Hematopoietic multipotent progenitor cell treated with erythropoietin and hydrocortisone succinate and interleukin-3 and kit ligand, for 15 days (in vitro differentiated cells): ENCODE measurements at regions not wholly inside any gene's neighbourhood (a gene's known extent, or its start where the extent isn't known, plus 50 kb on each side); places are given as distances from the start of the nearest gene placed in this dataset.

Source experiments
- DNase-seq: peaks from one replicate; pipeline ENCODE4 v3.0.0-alpha.2; 2015; ENCODE audit warnings: low spot score

- DNase-seq: no peak
These were observed 360.0 kb upstream of the LRATD1 start for GRCh38 chr2:14272396-14273075.

- DNase-seq: no peak
These were observed 358.9 kb upstream of the LRATD1 start for GRCh38 chr2:14273650-14274049.

GRCh38 chr2:14284244-14284643 lies 348.3 kb upstream of the LRATD1 start:
- no peak for DNase-seq

- no peak for DNase-seq
These were observed 346.7 kb upstream of the LRATD1 start for GRCh38 chr2:14285812-14286211.

- no peak for DNase-seq
These were observed 344.5 kb upstream of the LRATD1 start for GRCh38 chr2:14288016-14288415.

- no peak for DNase-seq
These were observed 339.6 kb upstream of the LRATD1 start for GRCh38 chr2:14292964-14293363.

- no peak for DNase-seq
These were observed 335.2 kb upstream of the LRATD1 start for GRCh38 chr2:14297340-14297739.

- DNase-seq: no peak
These were observed 334.6 kb upstream of the LRATD1 start for GRCh38 chr2:14297906-14298305.

- DNase-seq: no peak
These were observed 331.2 kb upstream of the LRATD1 start for GRCh38 chr2:14301331-14301730.

GRCh38 chr2:14303366-14304115 lies 329.0 kb upstream of the LRATD1 start:
- DNase-seq: no peak

- no peak for DNase-seq
These were observed 328.2 kb upstream of the LRATD1 start for GRCh38 chr2:14304326-14304725.

- DNase-seq: no peak
These were observed 326.2 kb upstream of the LRATD1 start for GRCh38 chr2:14306268-14306861.

GRCh38 chr2:14313341-14313740 lies 319.2 kb upstream of the LRATD1 start:
- DNase-seq: no peak

- no peak for DNase-seq
These were observed 315.9 kb upstream of the LRATD1 start for GRCh38 chr2:14316594-14316993.

GRCh38 chr2:14321357-14321756 lies 311.2 kb upstream of the LRATD1 start:
- no peak for DNase-seq

GRCh38 chr2:14322306-14322705 lies 310.2 kb upstream of the LRATD1 start:
- no peak for DNase-seq

- no peak for DNase-seq
These were observed 308.2 kb upstream of the LRATD1 start for GRCh38 chr2:14324308-14324707.

- no peak for DNase-seq
These were observed 301.6 kb upstream of the LRATD1 start for GRCh38 chr2:14330884-14331283.

GRCh38 chr2:14336759-14337382 lies 295.6 kb upstream of the LRATD1 start:
- DNase-seq: no peak

- DNase-seq: no peak
These were observed 291.8 kb upstream of the LRATD1 start for GRCh38 chr2:14340703-14341102.

GRCh38 chr2:14342313-14342712 lies 290.2 kb upstream of the LRATD1 start:
- DNase-seq: no peak

- no peak for DNase-seq
These were observed 288.2 kb upstream of the LRATD1 start for GRCh38 chr2:14344355-14344754.

- DNase-seq: no peak
These were observed 284.3 kb upstream of the LRATD1 start for GRCh38 chr2:14348247-14348646.
